Neuronal stem cell (in vitro differentiated cells): ENCODE measurements at regions not wholly inside any gene's neighbourhood (a gene's known extent, or its start where the extent isn't known, plus 50 kb on each side); places are given as distances from the start of the nearest gene placed in this dataset.

Source experiments
- DNase-seq: peaks from one replicate; pipeline ENCODE4 v3.0.0-alpha.2; 2013; ENCODE audit warnings: low spot score
- H2AFZ ChIP-seq: one replicate; pipeline ENCODE4 v1.6.1; 2013; ENCODE audit warnings: mild to moderate bottlenecking, low read length, inconsistent platforms
- H2AK5ac ChIP-seq: 2 replicates; pipeline ENCODE4 v1.6.1; 2013; ENCODE audit warnings: low read depth, mild to moderate bottlenecking, inconsistent platforms, low read length, moderate library complexity, mixed read lengths
- H2BK120ac ChIP-seq: 2 replicates; pipeline ENCODE4 v1.6.1; 2013; ENCODE audit warnings: low read depth, mild to moderate bottlenecking, inconsistent platforms, low read length, moderate library complexity, mixed read lengths
- H2BK12ac ChIP-seq: one replicate; pipeline ENCODE4 v1.6.1; 2013; ENCODE audit warnings: low read length, inconsistent platforms
- H2BK15ac ChIP-seq: 2 replicates; pipeline ENCODE4 v1.6.1; 2013; ENCODE audit warnings: mild to moderate bottlenecking, low read length, inconsistent platforms, mixed read lengths
- H2BK5ac ChIP-seq: one replicate; pipeline ENCODE4 v1.6.1; 2013; ENCODE audit warnings: inconsistent platforms, mild to moderate bottlenecking, low read length, moderate library complexity
- H3K14ac ChIP-seq: one replicate; pipeline ENCODE4 v1.6.1; 2013; ENCODE audit warnings: low read length, inconsistent platforms
- H3K18ac ChIP-seq: 2 replicates; pipeline ENCODE4 v1.6.1; 2013; ENCODE audit warnings: low read length, inconsistent platforms
- H3K23ac ChIP-seq: 2 replicates; pipeline ENCODE4 v1.6.1; 2013; ENCODE audit warnings: low read depth, mild to moderate bottlenecking, mixed read lengths, low read length, inconsistent platforms; ENCODE audit not compliant: poor library complexity
- H3K27ac ChIP-seq: replicated peaks from 3 replicates; pipeline ENCODE4 v1.5.1; 2013; ENCODE audit warnings: low read length, inconsistent platforms
- H3K27me3 ChIP-seq, 3 experiments: 2 replicates each; pipeline ENCODE4 v1.6.1; 2013; ENCODE audit warnings: low read length in 3 of 3, mild to moderate bottlenecking in 2 of 3, inconsistent platforms in 1 of 3, low read depth in 1 of 3, mixed read lengths in 1 of 3, moderate library complexity in 1 of 3; ENCODE audit not compliant: control insufficient read depth in 3 of 3, insufficient read depth in 3 of 3
- H3K36me3 ChIP-seq, 2 donors: replicated peaks in 1 of 2; 2 replicates each; pipeline ENCODE4 v1.6.1; 2013; ENCODE audit warnings: low read length in 2 of 2; ENCODE audit not compliant: control insufficient read depth in 2 of 2, insufficient read depth in 2 of 2
- H3K4ac ChIP-seq: 2 replicates; pipeline ENCODE4 v1.6.1; 2013; ENCODE audit warnings: inconsistent platforms, mild to moderate bottlenecking, low read length, moderate library complexity
- H3K4me1 ChIP-seq, 2 donors: 1 replicate in 1 of 2; 2 replicates in 1 of 2; pipeline ENCODE4 v1.6.1; 2013; ENCODE audit warnings: low read length in 2 of 2, low read depth in 1 of 2; ENCODE audit not compliant: control insufficient read depth in 2 of 2, insufficient read depth in 1 of 2
- H3K4me2 ChIP-seq: one replicate; pipeline ENCODE4 v1.6.1; 2013; ENCODE audit warnings: mild to moderate bottlenecking, low read length, inconsistent platforms; ENCODE audit not compliant: insufficient read depth, poor library complexity, severe bottlenecking
- H3K4me3 ChIP-seq, 2 donors: 2 replicates each; pipeline ENCODE4 v1.5.1; 2013; ENCODE audit warnings: low read length in 2 of 2, mild to moderate bottlenecking in 2 of 2, inconsistent platforms in 1 of 2, moderate library complexity in 1 of 2
- H3K79me1 ChIP-seq: one replicate; pipeline ENCODE4 v1.6.1; 2013; ENCODE audit warnings: low read depth, mild to moderate bottlenecking, inconsistent platforms, low read length, moderate library complexity
- H3K9ac ChIP-seq: one replicate; pipeline ENCODE4 v1.6.1; 2013; ENCODE audit warnings: mild to moderate bottlenecking, low read depth, low read length, inconsistent platforms; ENCODE audit not compliant: poor library complexity
- H3K9me3 ChIP-seq, 2 donors: replicated peaks in 1 of 2; 2 replicates each; pipeline versions ENCODE3 to v1.6.1; 2013; ENCODE audit warnings: low read length in 2 of 2, mild to moderate bottlenecking in 2 of 2, inconsistent platforms in 1 of 2, low read depth in 1 of 2, mixed read lengths in 1 of 2, moderate library complexity in 1 of 2; ENCODE audit not compliant: control insufficient read depth in 2 of 2, insufficient read depth in 1 of 2
- H4K8ac ChIP-seq: one replicate; pipeline ENCODE4 v1.6.1; 2013; ENCODE audit warnings: low read depth, mild to moderate bottlenecking, inconsistent platforms, low read length, moderate library complexity
- H4K91ac ChIP-seq: one replicate; pipeline ENCODE4 v1.6.1; 2013; ENCODE audit warnings: low read length, low read depth, mild to moderate bottlenecking, inconsistent platforms; ENCODE audit not compliant: poor library complexity
- WGBS, 2 donors: extraction: QIAGEN DNeasy Blood & Tissue Kit; methylation state at CpG; one replicate each; pipeline ENCODE4 v1.1.7; 2013; ENCODE audit warnings: missing lambda C conversion rate in 2 of 2, mixed read lengths in 1 of 2; ENCODE audit not compliant: insufficient read length in 2 of 2, insufficient replicate concordance in 1 of 2; ENCODE audit errors: extremely low coverage in 2 of 2; 5-methylcytosine and 5-hydroxymethylcytosine counted together

DNA sequence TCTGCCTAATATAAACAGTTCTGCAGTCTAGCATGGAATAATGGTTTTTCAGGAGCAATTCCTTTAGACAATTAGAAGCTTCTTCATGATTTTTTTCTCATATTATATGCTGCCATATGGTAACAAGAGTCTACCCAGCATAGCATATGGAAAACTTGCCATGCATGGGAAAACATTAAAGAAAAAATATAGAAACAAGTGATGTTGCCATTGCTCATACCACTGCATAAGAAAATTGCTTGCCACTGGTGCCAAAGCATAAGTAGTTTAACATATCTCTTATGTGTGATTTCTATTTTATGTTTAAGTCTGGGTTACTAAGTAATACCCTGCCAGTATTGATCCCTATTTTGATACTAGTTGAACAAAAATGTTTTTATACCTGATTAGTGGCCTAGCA, 171.2 kb downstream of the CCDC59 start:
- H3K79me1 ChIP-seq, result no peaks in the 10 kb centered on the region
- H2AFZ ChIP-seq, result no peak overlapping the region
- no peak overlapping the region for H2BK120ac ChIP-seq
- H2BK15ac ChIP-seq, result no peak overlapping the region
- H3K14ac ChIP-seq, result no peak overlapping the region
- no peak overlapping the region for H3K18ac ChIP-seq
- no peaks in the 10 kb centered on the region for H3K4me1 ChIP-seq
- H3K9ac ChIP-seq, result no peak overlapping the region
- H3K36me3 ChIP-seq, result peaks cover 0 to 2% of the 10 kb centered on the region in 2 donors
- no peak overlapping the region for H3K27ac ChIP-seq
- H2BK12ac ChIP-seq, result no peak overlapping the region
- no peak overlapping the region for H4K8ac ChIP-seq
- H3K4me2 ChIP-seq, result no peak overlapping the region
- H4K91ac ChIP-seq, result no peak overlapping the region
- H3K9me3 ChIP-seq, result no peaks in the 10 kb centered on the region
- no peaks in the 10 kb centered on the region for H3K27me3 ChIP-seq
- no peak for DNase-seq
- no peak overlapping the region for H3K4me3 ChIP-seq
- no peak overlapping the region for H2BK5ac ChIP-seq
- no peak overlapping the region for H3K4ac ChIP-seq
- H2AK5ac ChIP-seq, result no peak overlapping the region
- H3K23ac ChIP-seq, result no peak overlapping the region

- H3K27me3 ChIP-seq, result no peaks in the 10 kb centered on the region
- no peak overlapping the region for H3K4ac ChIP-seq
- H3K9ac ChIP-seq, result no peak overlapping the region
- H2BK12ac ChIP-seq, result no peak overlapping the region
- H2AK5ac ChIP-seq, result no peak overlapping the region
- H3K4me2 ChIP-seq, result no peak overlapping the region
- no peaks in the 10 kb centered on the region for H3K79me1 ChIP-seq
- H2BK5ac ChIP-seq, result no peak overlapping the region
- H3K36me3 ChIP-seq, result peaks cover 0 to 2% of the 10 kb centered on the region in 2 donors
- H3K9me3 ChIP-seq, result no peaks in the 10 kb centered on the region
- no peak overlapping the region for H2AFZ ChIP-seq
- no peak overlapping the region for H3K23ac ChIP-seq
- H4K8ac ChIP-seq, result no peak overlapping the region
- H3K27ac ChIP-seq, result no peak overlapping the region
- no CpG with 5 or more reads among the region's 6 CpGs for WGBS, 2 donors
- H4K91ac ChIP-seq, result no peak overlapping the region
- H3K14ac ChIP-seq, result no peak overlapping the region
- H3K4me1 ChIP-seq, result no peaks in the 10 kb centered on the region
- H3K4me3 ChIP-seq, result no peak overlapping the region
- no peak overlapping the region for H3K18ac ChIP-seq
- DNase-seq, result no peak
- H2BK120ac ChIP-seq, result no peak overlapping the region
- no peak overlapping the region for H2BK15ac ChIP-seq
Measured at GRCh38 chr12:82186282-82186681, 171.9 kb downstream of the CCDC59 start.

DNA sequence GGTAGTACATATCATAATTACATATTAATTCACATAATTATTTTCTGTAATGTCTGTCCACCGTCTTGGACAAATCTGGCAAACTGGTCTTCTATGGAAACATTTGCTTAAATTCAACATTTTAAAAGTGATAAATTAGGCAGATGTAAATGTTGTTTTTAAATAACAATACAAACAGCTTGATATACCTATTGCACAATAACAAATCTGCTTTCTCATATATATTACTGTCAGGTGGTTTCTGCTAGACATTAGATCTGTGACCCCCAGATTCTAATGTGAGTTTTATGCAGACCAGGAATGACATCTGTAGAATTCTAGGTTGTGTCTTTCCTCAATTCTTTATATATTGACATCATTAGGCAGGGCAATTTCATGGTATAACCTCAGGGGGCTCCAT, 173.3 kb downstream of the CCDC59 start:
- H3K9me3 ChIP-seq, result no peaks in the 10 kb centered on the region
- H2BK5ac ChIP-seq, result no peak overlapping the region
- no peak overlapping the region for H4K8ac ChIP-seq
- H3K27me3 ChIP-seq, result no peaks in the 10 kb centered on the region
- H2BK120ac ChIP-seq, result no peak overlapping the region
- H2AFZ ChIP-seq, result no peak overlapping the region
- DNase-seq, result no peak
- no peak overlapping the region for H3K4me3 ChIP-seq
- no peaks in the 10 kb centered on the region for H3K79me1 ChIP-seq
- no CpG with 5 or more reads among the region's 1 CpG for WGBS, 2 donors
- no peak overlapping the region for H2AK5ac ChIP-seq
- H4K91ac ChIP-seq, result no peak overlapping the region
- no peak overlapping the region for H3K27ac ChIP-seq
- H3K18ac ChIP-seq, result no peak overlapping the region
- H3K23ac ChIP-seq, result no peak overlapping the region
- no peak overlapping the region for H3K14ac ChIP-seq
- no peak overlapping the region for H3K4ac ChIP-seq
- no peak overlapping the region for H3K9ac ChIP-seq
- no peak overlapping the region for H2BK12ac ChIP-seq
- peaks cover 0 to 2% of the 10 kb centered on the region in 2 donors for H3K36me3 ChIP-seq
- no peak overlapping the region for H2BK15ac ChIP-seq
- no peaks in the 10 kb centered on the region for H3K4me1 ChIP-seq
- H3K4me2 ChIP-seq, result no peak overlapping the region

DNA sequence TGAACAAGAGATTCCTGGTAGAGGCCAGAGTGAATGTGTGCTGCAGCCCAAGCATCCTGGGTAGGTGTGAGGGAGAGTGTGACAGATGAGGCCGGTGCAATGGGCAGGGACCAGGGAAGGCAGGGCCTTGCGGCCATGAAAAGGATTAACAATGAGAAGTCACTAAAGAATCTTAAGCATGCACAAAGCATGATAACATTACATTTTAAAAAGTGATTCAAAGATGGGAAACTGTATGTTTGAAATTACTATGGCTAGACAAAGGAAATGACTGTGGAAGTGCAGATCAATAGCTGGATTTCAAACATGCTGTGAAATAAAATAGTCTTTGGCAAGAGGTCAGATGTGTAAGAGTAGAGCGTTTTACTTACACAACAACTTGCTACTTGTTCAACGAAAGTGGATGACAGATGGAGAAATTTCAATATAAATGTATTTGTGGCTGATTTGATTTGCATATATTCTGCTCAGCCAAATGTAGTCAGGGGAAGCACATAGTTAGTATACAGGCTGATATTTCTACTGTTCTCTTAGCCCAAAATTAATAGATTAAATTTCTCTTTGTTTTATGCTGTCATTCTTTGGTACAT, 175.5 kb downstream of the CCDC59 start:
- Histone ChIP-seq H2BK5ac (no peak overlapping the region), H3K4me1 (no peaks in the 10 kb centered on the region), H3K14ac (no peak overlapping the region), H3K4me3 (no peak overlapping the region), H3K9me3 (no peaks in the 10 kb centered on the region), H3K4ac (no peak overlapping the region), H2BK120ac (no peak overlapping the region), H3K27me3 (no peaks in the 10 kb centered on the region), H3K27ac (no peak overlapping the region), H3K9ac (no peak overlapping the region), H3K23ac (no peak overlapping the region), H2AFZ (no peak overlapping the region), H4K91ac (no peak overlapping the region), H3K36me3 (no peaks in the 10 kb centered on the region), H3K18ac (no peak overlapping the region), H2AK5ac (no peak overlapping the region), H2BK15ac (no peak overlapping the region), H4K8ac (no peak overlapping the region), H3K79me1 (no peaks in the 10 kb centered on the region), H2BK12ac (no peak overlapping the region), H3K4me2 (no peak overlapping the region)
- no CpG with 5 or more reads among the region's 4 CpGs for WGBS, 2 donors
- DNase-seq, result no peak
